HCT116 (cell line): ENCODE measurements at regions not wholly inside any gene's neighbourhood (a gene's known extent, or its start where the extent isn't known, plus 50 kb on each side); places are given as distances from the start of the nearest gene placed in this dataset.

Experiments used
- ATAC-seq: fragments of 200-7000 bp; cut with Tn5 transposase; 2 replicates; pipeline ENCODE4 v1.9.1; 2020; ENCODE audit warnings: mild to moderate bottlenecking, moderate library complexity
- BruUV-seq: library from RNA; stranded (reverse); fragments of 400-500 nt; replicated peaks from 2 replicates; lab custom pipeline; 2021; lab: Mats Ljungman, UMichigan
- CTCF ChIA-PET: fragments of 300-600 bp; sonication (Branson Sonifier 250); formaldehyde crosslinking; loops from one replicate; lab custom pipeline; 2021; ENCODE audit warnings: antibody characterized with exemption; lab: Charles Lee
- POLR2A ChIA-PET: fragments of 300-600, 350-600 bp; sonication (Branson Sonifier 250); formaldehyde crosslinking; loops from one replicate; lab custom pipeline; 2021; ENCODE audit warnings: antibody characterized with exemption; lab: Charles Lee
- RAD21 ChIA-PET, 2 experiments: fragments of 300-600 bp; sonication (Branson Sonifier 250); formaldehyde crosslinking; loops; one replicate each; lab custom pipeline; 2023; ENCODE audit warnings: low total read pairs in 2 of 2; ENCODE audit not compliant: uncharacterized antibody in 2 of 2, unreplicated experiment in 2 of 2, low non-redundant PET in 1 of 2; lab: Charles Lee
- DNase-seq: peaks from one replicate; pipeline ENCODE4 v3.0.0-alpha.2; 2010; ENCODE audit warnings: low read depth, low spot score
- H2AFZ ChIP-seq: fragments of 200-600 bp; shearing (Covaris generic), sonication (generic); 2 replicates; pipeline ENCODE4 v1.6.1; 2017; ENCODE audit warnings: low read depth, mixed run types, mixed read lengths, antibody characterized with exemption, low read length; ENCODE audit not compliant: poor library complexity, severe bottlenecking
- H3K27ac ChIP-seq: 2 replicates; pipeline ENCODE4 v1.5.1; 2012; ENCODE audit warnings: low read depth, low read length
- H3K27me3 ChIP-seq: fragments of 200-600 bp; sonication (generic); 2 replicates; pipeline ENCODE4 v1.6.1; 2016; ENCODE audit warnings: mixed run types, low read length, mixed read lengths; ENCODE audit not compliant: insufficient read depth
- H3K36me3 ChIP-seq, 2 experiments: fragments of 200-500 bp in 1 of 2; fragments of 200-600 bp in 1 of 2; sonication (Bioruptor generic) in 1 of 2; sonication (generic) in 1 of 2; 2 replicates each; pipeline versions ENCODE4 v1.5.1 to v1.6.1; 2014 to 2016; ENCODE audit warnings: low read length in 2 of 2, inconsistent platforms in 1 of 2, mixed read lengths in 1 of 2, mixed run types in 1 of 2; ENCODE audit not compliant: insufficient read depth in 2 of 2, control insufficient read depth in 1 of 2
- H3K4me1 ChIP-seq, 2 experiments: fragments of 200-600 bp in 1 of 2; sonication (generic) in 1 of 2; 2 replicates each; pipeline versions ENCODE4 v1.5.1 to v1.6.1; 2012 to 2017; ENCODE audit warnings: low read length in 2 of 2, inconsistent platforms in 1 of 2, mild to moderate bottlenecking in 1 of 2, mixed read lengths in 1 of 2, mixed run types in 1 of 2, moderate library complexity in 1 of 2; ENCODE audit not compliant: insufficient read depth in 2 of 2, control insufficient read depth in 1 of 2
- H3K4me2 ChIP-seq: fragments of 200-600 bp; sonication (generic); 2 replicates; pipeline ENCODE4 v1.6.1; 2017; ENCODE audit warnings: mixed run types, low read length, mixed read lengths
- H3K4me3 ChIP-seq, 2 experiments: fragments of 200-600 bp in 1 of 2; sonication (generic) in 1 of 2; replicated peaks in 1 of 2; 2 replicates each; pipeline ENCODE4 v1.5.1; 2011 to 2016; ENCODE audit warnings: low read length in 2 of 2, control low read depth in 1 of 2, low read depth in 1 of 2, mild to moderate bottlenecking in 1 of 2, mixed read lengths in 1 of 2, mixed run types in 1 of 2
- H3K79me2 ChIP-seq: fragments of 200-600 bp; sonication (generic); 2 replicates; pipeline ENCODE4 v1.6.1; 2017; ENCODE audit warnings: mild to moderate bottlenecking, mixed run types, low read length, moderate library complexity, mixed read lengths; ENCODE audit not compliant: insufficient read depth
- H3K9ac ChIP-seq: fragments of 200-600 bp; sonication (generic); 2 replicates; pipeline ENCODE4 v1.6.1; 2016; ENCODE audit warnings: low read length, mixed read lengths
- H3K9me2 ChIP-seq: fragments of 200-600 bp; sonication (generic), shearing (Covaris generic); 2 replicates; pipeline ENCODE4 v1.6.1; 2017; ENCODE audit warnings: mixed run types, mild to moderate bottlenecking, moderate library complexity; ENCODE audit not compliant: insufficient read depth
- H3K9me3 ChIP-seq, 2 experiments: fragments of 200-500 bp in 1 of 2; fragments of 200-600 bp in 1 of 2; sonication (Bioruptor generic) in 1 of 2; sonication (generic) in 1 of 2; 2 replicates each; pipeline ENCODE4 v1.6.1; 2014 to 2017; ENCODE audit warnings: low read length in 2 of 2, mixed read lengths in 2 of 2, inconsistent platforms in 1 of 2, low read depth in 1 of 2, mild to moderate bottlenecking in 1 of 2, mixed run types in 1 of 2, moderate library complexity in 1 of 2; ENCODE audit not compliant: control insufficient read depth in 1 of 2, insufficient read depth in 1 of 2
- H4K20me1 ChIP-seq: fragments of 200-600 bp; sonication (generic), shearing (Covaris generic); 2 replicates; pipeline ENCODE4 v1.6.1; 2017; ENCODE audit warnings: mixed run types, mild to moderate bottlenecking, moderate library complexity; ENCODE audit not compliant: insufficient read depth
- ATF3 ChIP-seq: IDR thresholded peaks from 2 replicates; pipeline ENCODE4 v1.6.1; 2012
- CBX3 ChIP-seq: IDR thresholded peaks from 2 replicates; pipeline ENCODE4 v1.6.1; 2012; ENCODE audit warnings: low read depth
- ELF1 ChIP-seq: IDR thresholded peaks from 2 replicates; pipeline ENCODE4 v1.6.1; 2012; ENCODE audit warnings: low read depth, borderline replicate concordance
- EZH2 ChIP-seq: fragments of 200-600 bp; sonication (generic); IDR thresholded peaks from 2 replicates; pipeline ENCODE4 v1.6.1; 2017; ENCODE audit warnings: antibody characterized with exemption, mixed run types
- FOSL1 ChIP-seq: IDR thresholded peaks from 2 replicates; pipeline ENCODE4 v1.6.1; 2012; ENCODE audit warnings: low read depth
- JUND ChIP-seq: IDR thresholded peaks from 2 replicates; pipeline ENCODE4 v1.6.1; 2012
- POLR2A ChIP-seq: IDR thresholded peaks from 2 replicates; pipeline ENCODE4 v1.7.0; 2011; ENCODE audit warnings: borderline replicate concordance; ENCODE audit not compliant: insufficient read depth, insufficient read length; ENCODE audit errors: extremely low read depth
- POLR2AphosphoS5 ChIP-seq: IDR thresholded peaks from 2 replicates; pipeline ENCODE4 v1.6.1; 2011; ENCODE audit warnings: mild to moderate bottlenecking, low read depth, low read length, moderate library complexity
- RAD21 ChIP-seq: IDR thresholded peaks from 2 replicates; pipeline ENCODE4 v1.6.1; 2012; ENCODE audit warnings: low read depth, mild to moderate bottlenecking
- SIN3A ChIP-seq: IDR thresholded peaks from 2 replicates; pipeline ENCODE4 v1.6.1; 2012; ENCODE audit warnings: low read depth
- SP1 ChIP-seq: IDR thresholded peaks from 2 replicates; pipeline ENCODE4 v1.6.1; 2012; ENCODE audit warnings: low read depth
- SRF ChIP-seq: IDR thresholded peaks from 2 replicates; pipeline ENCODE4 v1.6.1; 2012; ENCODE audit warnings: low read depth
- TCF7L2 ChIP-seq: IDR thresholded peaks from 2 replicates; pipeline ENCODE4 v1.7.0; 2011; ENCODE audit warnings: borderline replicate concordance, inconsistent platforms; ENCODE audit not compliant: insufficient read depth, insufficient read length; ENCODE audit errors: extremely low read depth
- ZNF274 ChIP-seq: fragments of 200-500 bp; sonication (Bioruptor generic); IDR thresholded peaks from 2 replicates; pipeline ENCODE4 v1.6.1; 2014; ENCODE audit warnings: mild to moderate bottlenecking, low read depth, low read length, inconsistent platforms
- intact Hi-C: fragments of 100-400 bp; cut with micrococcal nuclease; formaldehyde crosslinking; loops from 2 replicates; pipeline ENCODE4 v1.10.0; 2022
- TF ChIP-seq, protein P1 (sequence below): IDR thresholded peaks from 2 replicates; pipeline ENCODE4 v1.6.1; 2012; ENCODE audit warnings: low read depth

DNA sequence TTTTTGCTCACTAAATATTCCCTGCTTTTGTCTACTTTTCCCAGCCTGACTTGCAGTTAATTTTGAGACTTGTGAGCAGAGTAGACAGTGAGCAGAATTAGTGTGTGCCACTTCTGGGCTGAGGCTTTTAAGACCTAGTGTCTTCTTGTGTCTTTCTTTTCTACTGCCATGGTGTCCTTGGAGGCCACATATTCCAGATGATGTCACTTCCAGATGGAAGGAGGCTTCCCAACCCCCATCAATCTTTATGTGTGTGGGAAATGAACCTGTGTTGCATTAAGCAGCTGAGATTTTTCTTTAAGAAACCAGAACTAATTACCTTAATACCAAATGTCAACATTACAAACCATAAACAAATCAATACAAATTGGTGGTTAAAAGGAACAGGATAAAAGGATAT lies 774.7 kb upstream of the ROBO1 start:
- DNase-seq, result no peak
- no peak for ATAC-seq
- no TSS peak for BruUV-seq
- Histone ChIP-seq H2AFZ (no peak overlapping the region), H3K9me2 (no peaks in the 10 kb centered on the region), H3K9ac (no peak overlapping the region), H3K9me3 (peaks cover 0 to 13% of the 10 kb centered on the region in 2 experiments; a peak in 2 of 4 replicates), H3K36me3 (no peaks in the 10 kb centered on the region), H4K20me1 (no peaks in the 10 kb centered on the region), H3K27me3 (no peaks in the 10 kb centered on the region), H3K4me3 (no peak overlapping the region), H3K79me2 (no peaks in the 10 kb centered on the region), H3K27ac (no peak overlapping the region), H3K4me2 (no peak overlapping the region), H3K4me1 (no peaks in the 10 kb centered on the region)
- intact Hi-C loops, result no loop called here
- ChIA-PET CTCF (no interaction called here), POLR2A (no interaction called here), RAD21 (no interaction called here)
- no peak for TF ChIP-seq SP1
- TF ChIP-seq FOSL1, result no peak
- TF ChIP-seq ZNF274, result no peak
- TF ChIP-seq POLR2A, result no peak

GRCh38 chr3:80537680-80538079 lies 769.9 kb upstream of the ROBO1 start:
- intact Hi-C loops, result no loop called here
- no peak for TF ChIP-seq ELF1
- no peak for TF ChIP-seq ATF3
- TF ChIP-seq ZNF274, result no peak
- no peak for TF ChIP-seq EZH2
- TF ChIP-seq TCF7L2, result no peak
- no peak for TF ChIP-seq FOSL1
- no peak for TF ChIP-seq JUND
- TF ChIP-seq, protein P1, sequence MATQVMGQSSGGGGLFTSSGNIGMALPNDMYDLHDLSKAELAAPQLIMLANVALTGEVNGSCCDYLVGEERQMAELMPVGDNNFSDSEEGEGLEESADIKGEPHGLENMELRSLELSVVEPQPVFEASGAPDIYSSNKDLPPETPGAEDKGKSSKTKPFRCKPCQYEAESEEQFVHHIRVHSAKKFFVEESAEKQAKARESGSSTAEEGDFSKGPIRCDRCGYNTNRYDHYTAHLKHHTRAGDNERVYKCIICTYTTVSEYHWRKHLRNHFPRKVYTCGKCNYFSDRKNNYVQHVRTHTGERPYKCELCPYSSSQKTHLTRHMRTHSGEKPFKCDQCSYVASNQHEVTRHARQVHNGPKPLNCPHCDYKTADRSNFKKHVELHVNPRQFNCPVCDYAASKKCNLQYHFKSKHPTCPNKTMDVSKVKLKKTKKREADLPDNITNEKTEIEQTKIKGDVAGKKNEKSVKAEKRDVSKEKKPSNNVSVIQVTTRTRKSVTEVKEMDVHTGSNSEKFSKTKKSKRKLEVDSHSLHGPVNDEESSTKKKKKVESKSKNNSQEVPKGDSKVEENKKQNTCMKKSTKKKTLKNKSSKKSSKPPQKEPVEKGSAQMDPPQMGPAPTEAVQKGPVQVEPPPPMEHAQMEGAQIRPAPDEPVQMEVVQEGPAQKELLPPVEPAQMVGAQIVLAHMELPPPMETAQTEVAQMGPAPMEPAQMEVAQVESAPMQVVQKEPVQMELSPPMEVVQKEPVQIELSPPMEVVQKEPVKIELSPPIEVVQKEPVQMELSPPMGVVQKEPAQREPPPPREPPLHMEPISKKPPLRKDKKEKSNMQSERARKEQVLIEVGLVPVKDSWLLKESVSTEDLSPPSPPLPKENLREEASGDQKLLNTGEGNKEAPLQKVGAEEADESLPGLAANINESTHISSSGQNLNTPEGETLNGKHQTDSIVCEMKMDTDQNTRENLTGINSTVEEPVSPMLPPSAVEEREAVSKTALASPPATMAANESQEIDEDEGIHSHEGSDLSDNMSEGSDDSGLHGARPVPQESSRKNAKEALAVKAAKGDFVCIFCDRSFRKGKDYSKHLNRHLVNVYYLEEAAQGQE, result no peak
- TF ChIP-seq CBX3, result no peak
- TF ChIP-seq RAD21, result no peak
- no peak for TF ChIP-seq POLR2AphosphoS5
- TF ChIP-seq SRF, result no peak
- TF ChIP-seq SIN3A, result no peak
- Histone ChIP-seq H3K9ac (no peak overlapping the region), H3K4me3 (no peak overlapping the region), H3K79me2 (no peaks in the 10 kb centered on the region), H3K9me3 (peaks cover 18 to 24% of the 10 kb centered on the region in 2 experiments; a peak in 2 of 4 replicates), H3K36me3 (no peaks in the 10 kb centered on the region), H2AFZ (no peak overlapping the region), H3K27ac (no peak overlapping the region), H3K4me2 (no peak overlapping the region), H3K27me3 (no peaks in the 10 kb centered on the region), H3K9me2 (no peaks in the 10 kb centered on the region), H3K4me1 (no peaks in the 10 kb centered on the region), H4K20me1 (no peaks in the 10 kb centered on the region)
- ChIA-PET CTCF (no interaction called here), POLR2A (no interaction called here), RAD21 (no interaction called here)
- ATAC-seq (no peak), DNase-seq (no peak)
- BruUV-seq, result no TSS peak
